HL-60 (cell line): ENCODE measurements at regions not wholly inside any gene's neighbourhood (a gene's known extent, or its start where the extent isn't known, plus 50 kb on each side); places are given as distances from the start of the nearest gene placed in this dataset.

ENCODE experiments used
- DNase-seq, 2 experiments: peaks; one replicate each; pipeline ENCODE4 v3.0.0-alpha.2; 2010 to 2020; ENCODE audit warnings: low read depth in 1 of 2, low spot score in 1 of 2
- H3K27ac ChIP-seq: fragments of 250-450 bp; sonication (Bioruptor Pico); replicated peaks from 2 replicates; pipeline ENCODE4 v1.5.1; 2020; ENCODE audit warnings: mild to moderate bottlenecking, moderate library complexity
- H3K27me3 ChIP-seq: fragments of 250-450 bp; sonication (Bioruptor Pico); 2 replicates; pipeline ENCODE4 v1.5.1; 2021; ENCODE audit warnings: mild to moderate bottlenecking, moderate library complexity; ENCODE audit not compliant: insufficient read depth, poor library complexity, severe bottlenecking
- H3K4me3 ChIP-seq: replicated peaks from 2 replicates; pipeline ENCODE4 v1.5.1; 2011; ENCODE audit warnings: mild to moderate bottlenecking, control low read depth, low read length; ENCODE audit not compliant: insufficient read depth
- CTCF ChIP-seq: IDR thresholded peaks from one replicate; pipeline ENCODE4 v1.5.1; 2011; ENCODE audit warnings: low read length, control low read depth, inconsistent platforms; ENCODE audit not compliant: insufficient read depth
- GABPA ChIP-seq: IDR thresholded peaks from 2 replicates; pipeline ENCODE4 v1.6.1; 2012; ENCODE audit warnings: low read depth
- POLR2AphosphoS5 ChIP-seq: IDR thresholded peaks from 2 replicates; pipeline ENCODE4 v1.6.1; 2012; ENCODE audit warnings: low read depth
- REST ChIP-seq: IDR thresholded peaks from 2 replicates; pipeline ENCODE4 v1.6.1; 2012; ENCODE audit warnings: low read depth; ENCODE audit not compliant: insufficient replicate concordance
- SPI1 ChIP-seq: IDR thresholded peaks from 2 replicates; pipeline ENCODE4 v1.6.1; 2012; ENCODE audit warnings: low read depth, mild to moderate bottlenecking, borderline replicate concordance

DNA sequence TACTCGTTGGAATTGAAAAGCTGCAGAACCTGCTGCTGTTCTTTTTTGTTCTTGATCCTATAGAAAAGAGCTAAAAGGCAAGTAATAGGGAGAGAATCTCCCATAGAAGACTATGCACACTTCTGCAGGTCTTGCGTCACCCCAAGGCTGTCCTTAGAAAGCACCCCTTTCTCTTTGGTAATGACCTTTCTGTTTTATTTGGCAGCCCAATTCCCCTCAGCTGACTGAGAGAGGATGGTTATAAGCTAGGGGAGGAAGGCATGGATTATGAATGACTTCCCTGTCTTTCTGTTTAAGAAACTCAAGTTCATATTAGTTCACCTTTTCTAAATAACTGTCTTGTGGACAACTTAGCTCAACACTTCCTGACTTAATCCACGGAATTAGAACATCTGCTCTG lies 122.9 kb downstream of the TXNL1 start:
- no peak overlapping the region for H3K4me3 ChIP-seq
- H3K27ac ChIP-seq = no peak overlapping the region
- no peaks in the 10 kb centered on the region for H3K27me3 ChIP-seq
- TF ChIP-seq POLR2AphosphoS5 = no peak
- no peak for TF ChIP-seq GABPA
- TF ChIP-seq REST = no peak
- TF ChIP-seq SPI1 = no peak
- TF ChIP-seq CTCF = no peak
- DNase-seq = peak in 1 of 2 experiments; percentile 15

GRCh38 chr18:56511996-56512395 lies 126.4 kb downstream of the TXNL1 start:
- DNase-seq = no peak
- Histone ChIP-seq H3K27ac (no peak overlapping the region), H3K27me3 (no peaks in the 10 kb centered on the region), H3K4me3 (no peak overlapping the region)
- no peak for TF ChIP-seq POLR2AphosphoS5

GRCh38 chr18:56510108-56510507 lies 128.3 kb downstream of the TXNL1 start:
- no peak for DNase-seq
- no peak overlapping the region for H3K27ac ChIP-seq
- no peak overlapping the region for H3K4me3 ChIP-seq
- no peak for TF ChIP-seq SPI1
- TF ChIP-seq POLR2AphosphoS5 = no peak
- TF ChIP-seq GABPA = no peak
- no peak for TF ChIP-seq REST
- TF ChIP-seq CTCF = no peak
- H3K27me3 ChIP-seq = no peaks in the 10 kb centered on the region

GRCh38 chr18:56509656-56510055 lies 128.7 kb downstream of the TXNL1 start:
- Histone ChIP-seq H3K27ac (no peak overlapping the region), H3K4me3 (no peak overlapping the region), H3K27me3 (no peaks in the 10 kb centered on the region)
- DNase-seq = no peak
- TF ChIP-seq GABPA (no peak), POLR2AphosphoS5 (no peak), SPI1 (no peak), CTCF (no peak), REST (no peak)
